ENCODE measurements at regions not wholly inside any gene's neighbourhood (a gene's known extent, or its start where the extent isn't known, plus 50 kb on each side); places are given as distances from the start of the nearest gene placed in this dataset.

GRCh38 chr7:115191526-115191925 lies 269.6 kb downstream of the MDFIC start:
- TF ChIP-seq JUND (IDR thresholded peaks at IDR 0.05; ENCODE audit: low read length) (no peak), SP4 (IDR thresholded peaks at IDR 0.05; ENCODE audit: low read length) (no peak), CREB1 (IDR thresholded peaks at IDR 0.05) (no peak), EZH2 (IDR thresholded peaks at IDR 0.05; ENCODE audit: low read depth, low read length, severe bottlenecking) (no peak), POLR2A (IDR thresholded peaks at IDR 0.05; ENCODE audit: control extremely low read depth in 1 of 2, low read depth in 2 of 2, low read length in 2 of 2) (no peak), ZNF274 (IDR thresholded peaks at IDR 0.05; ENCODE audit: borderline replicate concordance, extremely low read depth, low read length) (no peak), KDM1A (IDR thresholded peaks at IDR 0.05; ENCODE audit: borderline replicate concordance, low read length) (no peak), EGR1 (IDR thresholded peaks at IDR 0.05; ENCODE audit: borderline replicate concordance, low read depth, low read length) (no peak), SAP30 (IDR thresholded peaks at IDR 0.05; ENCODE audit: insufficient read depth, insufficient replicate concordance, low read length) (no peak)
- TF ChIP-seq, protein P1, sequence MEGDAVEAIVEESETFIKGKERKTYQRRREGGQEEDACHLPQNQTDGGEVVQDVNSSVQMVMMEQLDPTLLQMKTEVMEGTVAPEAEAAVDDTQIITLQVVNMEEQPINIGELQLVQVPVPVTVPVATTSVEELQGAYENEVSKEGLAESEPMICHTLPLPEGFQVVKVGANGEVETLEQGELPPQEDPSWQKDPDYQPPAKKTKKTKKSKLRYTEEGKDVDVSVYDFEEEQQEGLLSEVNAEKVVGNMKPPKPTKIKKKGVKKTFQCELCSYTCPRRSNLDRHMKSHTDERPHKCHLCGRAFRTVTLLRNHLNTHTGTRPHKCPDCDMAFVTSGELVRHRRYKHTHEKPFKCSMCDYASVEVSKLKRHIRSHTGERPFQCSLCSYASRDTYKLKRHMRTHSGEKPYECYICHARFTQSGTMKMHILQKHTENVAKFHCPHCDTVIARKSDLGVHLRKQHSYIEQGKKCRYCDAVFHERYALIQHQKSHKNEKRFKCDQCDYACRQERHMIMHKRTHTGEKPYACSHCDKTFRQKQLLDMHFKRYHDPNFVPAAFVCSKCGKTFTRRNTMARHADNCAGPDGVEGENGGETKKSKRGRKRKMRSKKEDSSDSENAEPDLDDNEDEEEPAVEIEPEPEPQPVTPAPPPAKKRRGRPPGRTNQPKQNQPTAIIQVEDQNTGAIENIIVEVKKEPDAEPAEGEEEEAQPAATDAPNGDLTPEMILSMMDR (IDR thresholded peaks at IDR 0.05; ENCODE audit: control extremely low read depth in 1 of 3, insufficient read depth in 1 of 3, low read depth in 1 of 3, low read length in 3 of 3): no peak
